KOPT-K1 (cell line): ENCODE measurements at regions not wholly inside any gene's neighbourhood (a gene's known extent, or its start where the extent isn't known, plus 50 kb on each side); places are given as distances from the start of the nearest gene placed in this dataset.

Experiments used
- H3K27ac ChIP-seq: fragments of 200-600 bp; sonication (generic); 2 replicates; pipeline ENCODE4 v1.5.1; 2016; ENCODE audit warnings: antibody characterized with exemption, mild to moderate bottlenecking, low read depth, low read length; ENCODE audit not compliant: poor library complexity, severe bottlenecking
- H3K36me3 ChIP-seq: fragments of 200-600 bp; sonication (generic); 2 replicates; pipeline ENCODE4 v1.5.1; 2017; ENCODE audit warnings: antibody characterized with exemption, mild to moderate bottlenecking, low read length, moderate library complexity; ENCODE audit not compliant: insufficient read depth
- H3K9me3 ChIP-seq: fragments of 200-600 bp; sonication (generic); 2 replicates; pipeline ENCODE4 v1.5.1; 2017; ENCODE audit warnings: antibody characterized with exemption, low read length, mild to moderate bottlenecking; ENCODE audit not compliant: insufficient read depth, poor library complexity, severe bottlenecking

- H3K36me3 ChIP-seq: no peaks in the 10 kb centered on the region
- no peak overlapping the region for H3K27ac ChIP-seq
- no peaks in the 10 kb centered on the region for H3K9me3 ChIP-seq
These were observed 857.3 kb downstream of the RNF144A start for GRCh38 chr2:7774481-7774880.

GRCh38 chr2:7777668-7778067 lies 860.5 kb downstream of the RNF144A start:
- H3K27ac ChIP-seq: no peak overlapping the region
- no peaks in the 10 kb centered on the region for H3K9me3 ChIP-seq
- no peaks in the 10 kb centered on the region for H3K36me3 ChIP-seq

- no peaks in the 10 kb centered on the region for H3K9me3 ChIP-seq
- H3K27ac ChIP-seq: no peak overlapping the region
These were observed 863.1 kb downstream of the RNF144A start for GRCh38 chr2:7780321-7780720.

GRCh38 chr2:7785700-7786099 lies 868.5 kb downstream of the RNF144A start:
- no peaks in the 10 kb centered on the region for H3K9me3 ChIP-seq
- no peak overlapping the region for H3K27ac ChIP-seq
- no peaks in the 10 kb centered on the region for H3K36me3 ChIP-seq

More at GRCh38 chr2:7780321-7780720, 863.1 kb downstream of the RNF144A start:
- H3K36me3 ChIP-seq: no peaks in the 10 kb centered on the region

DNA sequence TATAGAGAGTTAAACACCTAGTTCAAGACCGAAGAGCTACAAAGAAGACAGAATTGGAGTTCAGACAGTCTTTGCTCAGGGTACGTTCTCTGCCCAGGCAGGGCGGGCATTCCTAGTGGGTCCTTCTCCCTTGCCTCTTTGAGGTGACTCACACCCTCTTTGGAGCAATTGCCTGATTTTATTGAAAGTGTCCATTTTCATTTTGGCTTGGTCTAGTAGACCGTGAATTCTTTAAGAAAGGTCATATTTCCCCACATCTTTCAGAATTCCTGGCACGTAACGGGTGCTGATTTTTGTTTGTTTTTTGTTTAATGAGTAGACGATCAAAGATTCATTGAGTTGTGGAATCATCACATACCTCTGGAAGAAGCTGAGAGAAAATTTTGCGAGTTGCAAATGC lies 871.5 kb downstream of the RNF144A start:
- no peaks in the 10 kb centered on the region for H3K9me3 ChIP-seq
- no peaks in the 10 kb centered on the region for H3K36me3 ChIP-seq
- H3K27ac ChIP-seq: no peak overlapping the region

DNA sequence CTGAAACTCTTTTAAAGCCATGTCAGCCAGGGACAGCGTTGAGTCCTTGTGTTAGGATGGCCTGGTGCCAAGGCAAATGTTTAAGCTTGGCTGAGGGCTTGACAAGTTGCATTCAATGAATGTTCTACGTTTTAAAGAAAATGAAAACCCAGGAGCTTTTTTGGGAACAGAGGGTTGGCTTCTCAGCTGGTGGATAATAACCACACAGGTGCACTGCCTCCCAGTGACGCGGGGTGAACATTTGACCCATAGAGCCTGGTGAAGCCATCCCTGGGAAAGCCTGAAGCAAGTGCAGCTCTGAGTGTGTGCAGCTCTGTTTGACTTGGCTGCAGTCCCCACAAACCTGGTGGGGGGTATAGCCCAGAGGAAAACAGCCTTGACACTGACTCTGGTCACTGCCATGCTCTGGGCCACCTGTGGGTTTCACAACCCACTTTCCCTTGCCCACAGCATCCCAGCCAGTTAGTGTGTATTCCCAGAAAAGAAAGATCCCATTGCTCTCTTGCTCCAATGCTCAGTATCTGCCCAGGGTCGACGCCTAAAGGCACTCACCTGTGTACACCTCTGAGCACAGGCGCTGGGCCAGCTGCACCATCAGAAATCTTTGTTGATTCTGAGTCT lies 874.9 kb downstream of the RNF144A start:
- Histone ChIP-seq H3K27ac (no peak overlapping the region), H3K36me3 (no peaks in the 10 kb centered on the region), H3K9me3 (no peaks in the 10 kb centered on the region)

- Histone ChIP-seq H3K36me3 (no peaks in the 10 kb centered on the region), H3K27ac (no peak overlapping the region)
These were observed 878.8 kb downstream of the RNF144A start for GRCh38 chr2:7795778-7796563.

DNA sequence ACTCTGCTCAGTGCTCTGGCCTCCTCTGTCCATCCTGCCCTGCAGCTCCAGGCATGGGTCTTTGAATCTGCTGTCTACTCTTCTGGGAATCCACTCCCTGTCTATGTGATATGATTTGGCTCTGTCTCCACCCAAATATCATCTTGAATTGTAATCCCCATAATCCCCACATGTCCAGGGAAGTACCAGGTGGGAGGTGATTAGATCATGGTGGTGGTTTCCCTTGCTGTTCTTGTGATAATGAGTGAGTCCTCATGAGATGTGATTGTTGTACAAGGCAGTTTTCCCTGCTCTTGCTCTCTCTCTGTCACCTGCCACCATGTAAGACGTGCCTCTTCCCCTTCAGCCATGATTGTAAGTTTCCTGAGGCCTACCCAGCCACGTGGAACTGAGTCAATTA lies 881.8 kb upstream of the ID2 start:
- no peaks in the 10 kb centered on the region for H3K36me3 ChIP-seq
- H3K9me3 ChIP-seq: peaks cover 18% of the 10 kb centered on the region
- no peak overlapping the region for H3K27ac ChIP-seq

More at GRCh38 chr2:7795778-7796563, 878.8 kb downstream of the RNF144A start:
- peaks cover 11% of the 10 kb centered on the region for H3K9me3 ChIP-seq

DNA sequence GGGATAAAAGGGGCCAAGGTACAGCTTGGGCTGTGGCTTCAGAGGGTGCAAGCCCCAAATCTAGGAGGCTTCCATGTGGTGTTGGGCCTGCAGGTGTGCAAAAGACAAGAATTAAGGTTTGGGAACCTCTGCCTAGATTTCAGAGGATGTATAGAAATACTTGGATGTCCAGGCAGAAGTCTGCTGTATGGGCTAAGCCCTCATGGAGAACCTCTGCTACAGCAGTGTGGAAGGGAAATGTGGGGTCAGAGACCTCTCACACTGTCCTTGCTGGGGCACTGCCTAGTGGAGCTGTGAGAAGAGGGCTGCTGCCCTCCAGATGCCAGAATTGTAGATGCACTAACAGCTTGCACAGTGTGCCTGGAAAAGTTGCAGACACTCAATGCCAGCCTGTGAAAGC lies 880.6 kb upstream of the ID2 start:
- Histone ChIP-seq H3K36me3 (no peaks in the 10 kb centered on the region), H3K9me3 (peaks cover 18% of the 10 kb centered on the region), H3K27ac (no peak overlapping the region)

DNA sequence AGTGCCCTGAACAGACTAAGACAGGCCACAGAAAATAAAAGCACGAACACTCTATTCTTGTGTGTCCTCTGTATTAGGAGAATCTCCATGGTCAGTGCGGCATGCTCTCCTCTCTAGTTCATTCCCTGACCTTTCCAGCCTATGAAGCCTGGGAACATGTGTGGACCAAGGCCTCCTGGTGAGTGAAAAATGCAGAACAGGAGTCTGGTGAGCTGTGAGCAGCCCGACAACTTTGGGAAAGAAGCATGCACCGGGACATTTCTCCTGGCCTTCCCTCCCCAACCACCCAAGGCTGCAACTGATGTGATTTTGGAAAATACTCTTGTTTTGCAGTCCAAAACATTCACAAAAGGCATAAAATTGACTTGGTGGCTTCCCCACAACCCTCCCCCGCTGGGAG lies 878.3 kb upstream of the ID2 start:
- peaks cover 18% of the 10 kb centered on the region for H3K9me3 ChIP-seq
- H3K36me3 ChIP-seq: no peaks in the 10 kb centered on the region
- H3K27ac ChIP-seq: no peak overlapping the region

GRCh38 chr2:7809640-7810039 lies 872.2 kb upstream of the ID2 start:
- Histone ChIP-seq H3K9me3 (no peaks in the 10 kb centered on the region), H3K36me3 (no peaks in the 10 kb centered on the region), H3K27ac (no peak overlapping the region)

- no peaks in the 10 kb centered on the region for H3K36me3 ChIP-seq
- H3K9me3 ChIP-seq: no peaks in the 10 kb centered on the region
- no peak overlapping the region for H3K27ac ChIP-seq
These were observed 870.8 kb upstream of the ID2 start for GRCh38 chr2:7811073-7811472.

GRCh38 chr2:7812231-7812995 lies 869.4 kb upstream of the ID2 start:
- H3K36me3 ChIP-seq: no peaks in the 10 kb centered on the region
- no peaks in the 10 kb centered on the region for H3K9me3 ChIP-seq
- no peak overlapping the region for H3K27ac ChIP-seq

DNA sequence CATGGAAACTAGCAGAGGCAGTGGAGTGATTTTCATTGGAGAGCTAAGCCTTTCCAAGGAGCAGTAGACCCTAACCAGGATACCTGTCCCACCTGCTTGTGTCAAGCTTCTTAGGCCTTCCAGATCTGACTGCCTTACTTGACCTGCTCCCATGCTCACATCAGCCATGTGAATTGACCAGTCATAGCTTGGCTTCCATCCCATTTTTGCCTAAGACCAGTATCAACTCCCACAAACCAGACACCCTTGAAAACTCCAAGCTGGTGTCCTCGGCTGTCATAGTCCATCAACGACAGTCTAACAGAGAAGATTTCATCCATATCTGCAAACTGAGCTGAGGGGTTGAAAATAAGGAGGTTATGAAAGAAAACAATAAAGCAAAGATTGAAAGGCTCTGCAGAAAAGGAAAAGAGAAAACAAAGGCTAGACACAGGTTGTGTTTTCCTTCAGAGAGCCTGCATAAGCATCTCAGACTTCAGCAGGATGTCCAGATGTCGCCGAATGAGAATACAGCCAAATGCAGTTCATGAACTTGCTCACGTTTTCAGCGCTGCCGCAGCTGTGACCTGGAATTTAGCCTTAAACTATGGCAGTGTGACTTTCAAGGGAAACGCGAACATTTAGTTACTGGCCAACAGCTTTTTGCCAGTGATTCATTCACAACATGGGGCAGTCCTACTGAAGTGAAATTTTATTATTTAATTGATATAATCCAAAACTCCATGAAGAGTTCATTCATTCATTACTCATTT lies 868.1 kb upstream of the ID2 start:
- Histone ChIP-seq H3K36me3 (no peaks in the 10 kb centered on the region), H3K9me3 (no peaks in the 10 kb centered on the region), H3K27ac (no peak overlapping the region)

DNA sequence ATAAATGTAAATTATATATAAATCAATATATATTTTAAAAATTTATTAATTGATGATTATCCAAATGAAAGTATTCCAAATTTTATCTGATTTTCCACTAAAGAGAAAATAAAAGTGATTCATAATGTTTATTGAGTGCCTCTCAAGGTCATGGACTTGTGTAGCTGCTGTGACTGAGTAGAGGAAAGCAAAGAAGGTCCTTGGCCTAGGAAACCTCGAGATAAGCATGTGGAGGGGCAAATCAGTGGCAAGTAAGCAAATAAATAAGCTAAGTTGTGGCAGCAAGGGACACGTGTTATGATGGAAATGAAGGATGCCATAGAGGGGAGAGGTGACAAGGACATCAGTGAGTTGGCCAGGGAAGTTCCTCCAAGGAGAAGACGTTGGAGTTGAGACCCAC lies 866.1 kb upstream of the ID2 start:
- Histone ChIP-seq H3K9me3 (no peaks in the 10 kb centered on the region), H3K27ac (no peak overlapping the region), H3K36me3 (no peaks in the 10 kb centered on the region)
